Activated CD8-positive, alpha-beta T cell treated with anti-CD3 and anti-CD28 coated beads for 36 hours (primary cell): ENCODE measurements at regions not wholly inside any gene's neighbourhood (a gene's known extent, or its start where the extent isn't known, plus 50 kb on each side); places are given as distances from the start of the nearest gene placed in this dataset.

Experiments
- ATAC-seq: fragments of 200-7000 bp; cut with Tn5 transposase; one replicate; pipeline ENCODE4 v1.10.0; 2021; ENCODE audit warnings: mild to moderate bottlenecking, moderate library complexity
- CTCF ChIA-PET: fragments of 350-600 bp; sonication (Branson Sonifier 250); formaldehyde crosslinking; loops from one replicate; lab custom pipeline; 2021; ENCODE audit warnings: antibody characterized with exemption; lab: Charles Lee
- POLR2A ChIA-PET: fragments of 350-600 bp; sonication (Branson Sonifier 250); formaldehyde crosslinking; loops from one replicate; lab custom pipeline; 2021; ENCODE audit warnings: antibody characterized with exemption; lab: Charles Lee
- DNase-seq: peaks from one replicate; pipeline ENCODE4 v3.0.0-alpha.2; 2020
- H3K27ac Mint-ChIP-seq: one replicate; pipeline ENCODE4 v1.8.0; 2021; ENCODE audit warnings: mild to moderate bottlenecking, mixed read lengths
- H3K27me3 Mint-ChIP-seq: one replicate; pipeline ENCODE4 v1.8.0; 2021; ENCODE audit warnings: mixed read lengths
- H3K36me3 Mint-ChIP-seq: one replicate; pipeline ENCODE4 v1.8.0; 2021; ENCODE audit warnings: low read depth, mixed read lengths
- H3K4me1 Mint-ChIP-seq: one replicate; pipeline ENCODE4 v1.8.0; 2021; ENCODE audit warnings: low read depth, mixed read lengths
- H3K4me3 Mint-ChIP-seq: one replicate; pipeline ENCODE4 v1.8.0; 2021; ENCODE audit warnings: mild to moderate bottlenecking, moderate library complexity, mixed read lengths
- H3K9me3 Mint-ChIP-seq: one replicate; pipeline ENCODE4 v1.8.0; 2021; ENCODE audit warnings: mixed read lengths
- intact Hi-C: fragments of 100-400 bp; cut with micrococcal nuclease; formaldehyde crosslinking; loops from one replicate; pipeline ENCODE4 v1.10.0; 2022
- TF ChIP-seq, protein P1 (sequence below): fragments of 200-600 bp; IDR thresholded peaks from one replicate; pipeline ENCODE4 v1.8.0; 2022; ENCODE audit warnings: antibody characterized with exemption, mild to moderate bottlenecking

GRCh38 chr1:118322331-118322730, 137.3 kb upstream of the SPAG17 start:
- POLR2A ChIA-PET = no interaction called here
- intact Hi-C loops = no loop called here
- ATAC-seq (no peak), DNase-seq (no peak)
- CTCF ChIA-PET = no interaction called here
- Mint-ChIP-seq H3K4me1 (no peaks in the 10 kb centered on the region), H3K9me3 (peaks cover 6% of the 10 kb centered on the region), H3K36me3 (no peaks in the 10 kb centered on the region), H3K4me3 (no peak overlapping the region), H3K27ac (no peak overlapping the region), H3K27me3 (no peaks in the 10 kb centered on the region)
- TF ChIP-seq, protein P1, sequence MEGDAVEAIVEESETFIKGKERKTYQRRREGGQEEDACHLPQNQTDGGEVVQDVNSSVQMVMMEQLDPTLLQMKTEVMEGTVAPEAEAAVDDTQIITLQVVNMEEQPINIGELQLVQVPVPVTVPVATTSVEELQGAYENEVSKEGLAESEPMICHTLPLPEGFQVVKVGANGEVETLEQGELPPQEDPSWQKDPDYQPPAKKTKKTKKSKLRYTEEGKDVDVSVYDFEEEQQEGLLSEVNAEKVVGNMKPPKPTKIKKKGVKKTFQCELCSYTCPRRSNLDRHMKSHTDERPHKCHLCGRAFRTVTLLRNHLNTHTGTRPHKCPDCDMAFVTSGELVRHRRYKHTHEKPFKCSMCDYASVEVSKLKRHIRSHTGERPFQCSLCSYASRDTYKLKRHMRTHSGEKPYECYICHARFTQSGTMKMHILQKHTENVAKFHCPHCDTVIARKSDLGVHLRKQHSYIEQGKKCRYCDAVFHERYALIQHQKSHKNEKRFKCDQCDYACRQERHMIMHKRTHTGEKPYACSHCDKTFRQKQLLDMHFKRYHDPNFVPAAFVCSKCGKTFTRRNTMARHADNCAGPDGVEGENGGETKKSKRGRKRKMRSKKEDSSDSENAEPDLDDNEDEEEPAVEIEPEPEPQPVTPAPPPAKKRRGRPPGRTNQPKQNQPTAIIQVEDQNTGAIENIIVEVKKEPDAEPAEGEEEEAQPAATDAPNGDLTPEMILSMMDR = no peak

DNA sequence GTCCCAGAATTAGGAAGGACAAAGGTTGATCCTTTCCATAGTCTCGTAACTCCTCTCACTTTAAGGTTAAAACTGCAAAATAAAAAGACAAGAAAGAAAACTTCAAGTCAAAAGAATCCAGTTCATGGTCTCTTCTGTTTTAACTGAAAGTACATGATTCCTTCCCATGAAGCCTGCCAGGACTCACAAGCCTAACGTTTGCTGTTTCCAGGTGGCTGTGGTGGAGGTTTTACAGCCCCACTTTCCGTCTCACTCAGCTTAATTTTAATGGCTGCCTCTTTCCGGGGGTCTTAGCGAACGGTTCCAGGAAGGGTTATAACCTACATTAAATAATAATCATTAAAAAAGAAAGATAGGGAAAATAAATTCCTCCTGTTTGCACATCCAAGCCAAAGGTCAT, 136.8 kb upstream of the SPAG17 start:
- ATAC-seq (no peak), DNase-seq (no peak)
- Mint-ChIP-seq H3K4me3 (no peak overlapping the region), H3K9me3 (peaks cover 6% of the 10 kb centered on the region), H3K27ac (no peak overlapping the region), H3K4me1 (no peaks in the 10 kb centered on the region), H3K36me3 (no peaks in the 10 kb centered on the region), H3K27me3 (no peaks in the 10 kb centered on the region)
- intact Hi-C loops = no loop called here
- CTCF ChIA-PET = no interaction called here
- TF ChIP-seq, protein P1 = no peak
- POLR2A ChIA-PET = no interaction called here

- no peak for DNase-seq
- H3K4me1 Mint-ChIP-seq = no peaks in the 10 kb centered on the region
- peaks cover 2% of the 10 kb centered on the region for H3K9me3 Mint-ChIP-seq
- ATAC-seq = no peak
- no peaks in the 10 kb centered on the region for H3K27me3 Mint-ChIP-seq
- no peak overlapping the region for H3K4me3 Mint-ChIP-seq
- ChIA-PET POLR2A (no interaction called here), CTCF (no interaction called here)
- TF ChIP-seq, protein P1 = no peak
- intact Hi-C loops = no loop called here
- no peaks in the 10 kb centered on the region for H3K36me3 Mint-ChIP-seq
- no peak overlapping the region for H3K27ac Mint-ChIP-seq
These were observed 133.0 kb upstream of the SPAG17 start for GRCh38 chr1:118317842-118318614.

- no peak for DNase-seq
- Mint-ChIP-seq H3K36me3 (no peaks in the 10 kb centered on the region), H3K4me1 (no peaks in the 10 kb centered on the region), H3K9me3 (no peaks in the 10 kb centered on the region), H3K4me3 (no peak overlapping the region), H3K27ac (no peak overlapping the region), H3K27me3 (no peaks in the 10 kb centered on the region)
- intact Hi-C loops = no loop called here
- POLR2A ChIA-PET = no interaction called here
- ATAC-seq = no peak
- CTCF ChIA-PET = no interaction called here
- TF ChIP-seq, protein P1 = no peak
These were observed 121.8 kb upstream of the SPAG17 start for GRCh38 chr1:118306851-118307250.

DNA sequence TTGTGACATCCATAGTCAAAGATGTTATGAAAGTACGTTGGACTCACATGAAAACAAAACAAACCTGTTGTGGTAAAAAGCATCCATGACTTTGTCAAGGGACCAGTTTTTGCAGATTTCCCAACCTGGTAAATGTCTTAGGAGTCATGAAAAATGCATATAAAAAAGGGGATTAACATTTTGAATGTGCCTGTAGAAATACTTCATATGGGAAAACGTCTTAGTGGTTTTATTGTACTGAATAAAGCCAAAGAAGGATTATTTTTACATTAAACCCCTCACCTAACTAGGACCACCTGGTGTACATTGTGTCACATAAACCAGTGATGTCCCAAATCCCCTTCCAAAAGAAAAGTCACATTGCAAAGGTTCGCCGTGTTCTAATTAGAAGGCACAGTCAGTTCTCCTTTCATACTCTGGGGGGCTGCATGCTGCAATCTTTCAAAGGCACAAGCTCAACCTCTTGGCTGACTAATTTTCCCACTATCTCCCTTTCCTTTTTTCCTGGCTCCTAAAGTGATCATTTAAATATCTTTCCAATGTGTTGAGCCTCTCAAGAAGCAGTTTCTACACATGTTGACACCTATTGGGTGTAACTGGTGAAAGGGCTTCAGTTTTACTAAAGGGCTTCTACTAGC, 119.8 kb upstream of the SPAG17 start:
- ChIA-PET CTCF (no interaction called here), POLR2A (no interaction called here)
- Mint-ChIP-seq H3K9me3 (no peaks in the 10 kb centered on the region), H3K27me3 (no peaks in the 10 kb centered on the region), H3K27ac (no peak overlapping the region), H3K4me3 (no peak overlapping the region), H3K36me3 (no peaks in the 10 kb centered on the region), H3K4me1 (no peaks in the 10 kb centered on the region)
- TF ChIP-seq, protein P1 = no peak
- no peak for DNase-seq
- intact Hi-C loops = no loop called here
- ATAC-seq = no peak
